ENCODE measurements at regions not wholly inside any gene's neighbourhood (a gene's known extent, or its start where the extent isn't known, plus 50 kb on each side); places are given as distances from the start of the nearest gene placed in this dataset.

DNA sequence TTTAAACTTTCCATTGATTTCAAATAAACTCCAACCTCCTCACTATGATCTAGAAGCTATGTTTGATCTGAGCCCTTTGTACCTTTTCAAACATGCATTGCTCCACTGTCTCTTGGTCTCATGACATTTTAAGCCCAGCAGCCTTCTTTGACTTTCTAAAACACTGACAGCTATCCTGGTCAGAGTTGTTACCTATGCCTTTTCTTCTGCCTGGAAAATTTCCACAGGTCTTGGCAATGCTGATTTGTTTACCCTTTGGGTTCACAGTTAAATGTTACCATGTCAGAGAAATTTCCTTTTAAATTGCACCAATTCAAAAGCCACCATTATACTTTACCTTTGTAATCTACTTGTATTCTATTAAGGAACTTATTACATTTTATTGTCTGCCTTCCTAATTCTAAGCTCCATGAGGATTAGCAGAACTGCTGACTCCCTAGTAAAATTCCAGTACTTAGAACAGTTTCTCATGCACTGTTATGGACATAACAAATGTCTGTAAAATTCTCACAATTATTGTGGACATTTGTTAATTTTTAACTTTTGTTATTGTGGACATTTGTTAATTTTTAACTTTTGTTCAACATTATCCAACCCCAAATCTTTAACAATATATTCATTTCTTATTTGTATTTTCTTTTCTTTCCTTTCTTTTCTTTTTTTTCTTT, 1064.4 kb downstream of the NCAM2 start (continued):
- no peak for TF ChIP-seq CTCF (IDR thresholded peaks at IDR 0.05; ENCODE audit: control extremely low read depth in 1 of 3, insufficient read depth in 1 of 3, low read depth in 1 of 3, low read length in 3 of 3)
- no peak for TF ChIP-seq USF2 (IDR thresholded peaks at IDR 0.05; ENCODE audit: low read length)
- TF ChIP-seq NRF1 (IDR thresholded peaks at IDR 0.05; ENCODE audit: low read depth, low read length) = no peak

Data from H1 (cell line).